Stimulated activated CD4-positive, alpha-beta T cell treated with anti-CD3 and anti-CD28 coated beads, Interleukin-2, amount 100 ng/mL, for 48 hours (primary cell): ENCODE measurements at regions not wholly inside any gene's neighbourhood (a gene's known extent, or its start where the extent isn't known, plus 50 kb on each side); places are given as distances from the start of the nearest gene placed in this dataset.

Experiments
- DNase-seq, 2 donors: peaks; one replicate each; pipeline ENCODE4 v3.0.0-alpha.2; 2020

DNA sequence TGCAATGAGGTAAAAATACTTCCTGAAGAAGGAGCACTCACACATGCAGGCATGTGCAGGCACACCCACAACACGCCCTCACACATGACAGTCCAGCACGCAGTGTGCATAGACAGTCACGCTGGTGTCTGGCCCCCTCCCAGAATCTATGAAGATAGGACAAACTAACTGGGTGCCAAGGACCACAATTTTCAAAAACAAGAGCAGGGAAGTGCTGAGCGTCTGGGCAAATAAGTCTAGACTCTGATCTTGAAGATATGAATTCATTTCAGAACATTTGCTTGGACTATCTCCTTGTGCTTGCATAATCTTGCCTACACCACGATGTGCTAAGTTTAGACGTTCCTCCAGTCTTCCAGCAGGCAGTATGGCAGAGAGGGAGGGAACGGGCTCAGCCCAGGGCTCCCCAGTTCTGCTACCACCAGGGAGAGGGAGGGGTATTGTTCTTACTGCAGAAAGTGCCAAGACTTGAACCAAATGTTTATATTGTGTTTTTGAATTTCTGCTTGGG is 276.5 kb upstream of the KLF6 start:
- no peak for DNase-seq

DNA sequence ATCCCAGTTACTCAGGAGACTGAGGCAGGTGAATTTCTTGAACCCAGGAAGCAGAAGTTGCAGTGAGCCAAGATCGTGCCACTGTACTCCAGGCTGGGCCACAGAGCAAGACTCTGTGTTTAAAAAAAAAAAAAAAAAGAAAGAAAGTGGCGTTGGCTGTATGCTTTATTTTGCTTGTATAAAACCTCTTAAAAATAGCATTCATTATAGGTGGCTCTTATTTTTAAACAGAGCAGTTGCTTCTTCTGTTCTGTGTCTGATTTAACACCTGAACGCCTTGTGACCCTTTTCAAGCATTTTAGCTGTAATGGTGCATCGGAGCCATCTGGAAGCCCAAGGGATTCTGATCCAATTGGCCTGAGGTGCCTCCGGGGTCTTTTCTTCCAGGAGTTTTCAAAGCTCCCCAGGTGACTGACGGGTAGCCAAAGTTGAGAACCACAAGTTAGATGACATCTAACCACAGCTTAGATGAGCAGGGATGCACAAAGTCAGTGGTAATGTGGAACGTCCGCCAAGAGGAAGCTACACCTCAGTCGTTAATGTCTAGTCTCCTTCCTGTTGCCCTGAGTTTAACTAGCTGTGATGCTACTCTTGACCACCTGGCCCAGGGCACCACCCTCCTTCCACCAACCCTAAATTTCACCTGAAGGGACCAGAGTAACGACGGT is 274.6 kb upstream of the KLF6 start:
- DNase-seq, result no peak

DNA sequence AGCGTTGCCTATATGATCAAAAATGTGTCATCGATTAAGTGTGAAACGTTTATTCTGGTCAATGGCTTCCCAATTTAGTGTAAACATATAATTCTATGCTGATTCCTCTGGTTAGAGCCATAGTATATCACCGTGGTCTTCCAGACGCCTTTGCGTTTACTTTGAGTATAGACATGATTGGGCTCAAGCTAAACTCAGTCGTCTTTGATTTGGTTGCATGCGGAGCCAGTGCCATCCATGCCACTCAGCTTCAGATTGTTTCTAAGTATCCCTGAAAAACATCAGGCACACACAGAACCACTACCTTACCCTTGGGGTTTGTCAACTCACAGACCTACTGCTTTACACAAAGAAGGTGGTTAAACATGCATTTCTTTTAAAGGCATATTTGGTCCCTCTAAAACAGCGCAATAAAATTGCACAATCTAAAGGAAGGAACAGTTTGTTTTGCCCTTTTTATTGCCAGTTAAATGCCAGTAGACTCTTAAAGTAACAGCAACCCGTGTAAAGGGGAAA is 273.6 kb upstream of the KLF6 start:
- no peak for DNase-seq

DNA sequence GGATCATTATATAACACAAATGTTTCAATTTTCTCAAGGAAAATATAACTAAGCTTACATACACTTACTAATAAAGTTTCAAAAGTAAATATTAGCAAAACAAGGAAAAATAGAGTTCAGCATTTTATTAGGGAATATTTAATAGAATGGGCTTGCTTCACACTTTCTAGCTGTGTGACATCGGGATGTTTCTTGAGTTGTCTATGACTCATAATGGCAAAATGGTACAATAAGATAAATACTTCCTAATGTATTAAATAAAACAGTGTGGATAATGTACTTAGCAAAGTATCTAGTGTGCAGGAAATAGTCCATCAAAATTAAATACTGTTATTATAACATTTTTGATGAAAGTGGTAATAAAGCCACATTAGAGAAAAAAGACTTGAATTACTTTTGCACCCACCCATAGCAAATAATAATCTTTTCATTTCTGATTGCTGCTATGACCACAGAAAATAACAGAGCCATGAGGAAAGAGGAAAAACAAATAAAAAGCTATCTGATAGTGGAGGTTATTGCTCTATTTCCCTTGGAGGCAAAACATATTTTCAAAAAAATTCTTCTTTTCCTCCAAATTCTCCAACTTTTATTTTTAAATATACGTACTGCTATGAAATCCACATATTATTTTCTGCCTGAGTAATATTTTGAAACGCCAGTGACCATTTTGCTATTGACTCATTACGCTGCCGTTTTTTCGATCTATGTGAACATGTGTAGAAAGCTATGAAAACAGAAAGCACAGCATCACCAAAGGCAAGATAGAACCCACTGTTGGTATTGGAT is 272.9 kb upstream of the KLF6 start:
- DNase-seq, result no peak

DNA sequence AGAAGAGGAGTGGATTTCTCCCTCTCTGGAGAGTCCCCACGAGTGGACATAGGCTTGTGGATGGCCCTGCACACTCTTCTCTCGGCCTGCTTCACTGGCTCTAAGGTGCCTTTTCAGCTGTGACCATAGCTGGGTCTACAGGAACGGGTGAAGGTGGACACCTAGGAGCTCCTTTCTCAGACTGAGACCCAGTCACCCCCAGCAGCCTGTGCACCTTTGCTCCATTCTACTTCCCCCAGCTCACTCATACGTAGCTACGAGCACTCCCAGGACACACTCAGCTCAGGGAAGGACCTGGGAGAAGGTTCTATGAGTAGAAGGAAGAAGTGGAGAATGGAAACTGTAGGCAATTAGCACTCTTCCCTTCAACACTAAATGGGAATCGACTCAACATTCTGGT is 272.0 kb upstream of the KLF6 start:
- DNase-seq, result no peak

DNA sequence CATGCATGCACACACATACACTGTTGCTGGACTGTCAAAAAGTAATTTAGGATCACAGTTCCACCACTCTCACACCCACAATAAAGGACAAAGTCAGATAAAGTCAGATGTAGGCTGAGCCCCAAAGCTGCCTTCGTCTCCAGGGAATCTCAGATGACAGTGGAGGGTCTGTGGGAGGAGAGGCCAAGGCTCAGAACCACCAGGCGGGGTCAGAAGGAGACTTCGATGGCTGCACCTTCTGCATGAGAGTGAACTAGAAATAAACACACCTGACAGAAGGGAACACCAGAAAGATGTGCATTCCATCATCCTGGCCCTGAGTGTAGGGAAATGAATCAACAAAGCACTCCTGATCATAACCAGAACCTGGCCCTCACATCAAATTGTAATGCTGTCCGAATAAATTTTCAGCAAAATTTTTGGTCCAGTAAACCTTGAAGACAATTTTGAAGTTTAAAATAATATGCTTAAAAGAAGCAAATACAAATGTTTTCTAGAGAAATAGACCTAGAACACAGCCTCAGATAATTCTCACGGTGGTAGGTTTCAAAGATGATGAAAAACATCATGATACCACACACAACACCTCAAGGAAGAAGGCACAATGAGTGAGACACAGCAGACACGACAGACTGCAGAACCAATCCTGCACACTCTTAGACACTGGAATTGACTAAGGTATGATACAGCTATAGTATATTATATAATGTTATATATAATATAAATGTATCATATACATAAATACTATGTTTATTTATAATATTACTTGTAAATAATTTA is 269.8 kb upstream of the KLF6 start:
- DNase-seq, result no peak

DNA sequence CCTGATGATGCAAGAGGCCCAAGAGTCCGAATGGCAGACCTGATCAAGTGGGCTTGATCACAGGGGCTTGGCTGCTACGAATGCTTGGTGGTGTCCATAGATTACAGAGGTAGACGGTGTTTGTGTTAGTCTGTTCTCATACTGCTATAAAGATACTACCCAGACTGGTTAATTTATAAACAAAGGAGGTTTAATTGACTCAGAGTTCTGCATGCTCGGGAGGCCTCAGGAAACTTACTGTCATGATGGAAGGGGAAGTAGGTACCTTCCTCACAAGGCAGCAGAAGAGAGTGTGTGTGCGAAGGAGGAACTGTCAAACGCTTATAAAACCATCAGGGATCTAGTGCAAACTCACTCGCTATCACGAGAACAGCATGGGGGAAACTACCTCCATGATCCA is 268.9 kb upstream of the KLF6 start:
- no peak for DNase-seq

DNA sequence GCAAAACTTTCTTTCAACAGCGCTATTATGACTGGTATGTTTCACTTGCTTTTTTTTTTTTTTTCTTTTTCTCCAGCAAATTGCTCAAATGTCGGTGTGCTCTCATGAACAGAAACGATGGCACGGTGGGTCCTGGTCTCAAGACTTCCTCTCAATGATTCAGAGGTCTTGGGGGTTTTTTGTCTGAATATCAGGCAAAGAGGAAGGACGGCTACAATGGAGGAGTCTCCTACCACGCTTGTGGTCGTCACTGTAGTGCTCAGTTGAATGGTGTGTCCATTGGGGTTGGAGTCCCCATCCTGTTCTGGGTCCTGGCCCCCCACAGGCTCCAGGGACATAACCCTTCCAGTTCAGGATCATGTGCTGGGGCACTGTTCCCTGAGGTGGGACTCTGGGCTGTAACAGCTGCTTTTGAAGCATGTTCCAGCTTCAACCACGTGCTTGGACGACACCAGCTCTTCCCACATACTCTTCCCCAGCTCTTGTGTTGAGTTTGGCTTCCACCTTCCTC is 266.7 kb upstream of the KLF6 start:
- no peak for DNase-seq

DNA sequence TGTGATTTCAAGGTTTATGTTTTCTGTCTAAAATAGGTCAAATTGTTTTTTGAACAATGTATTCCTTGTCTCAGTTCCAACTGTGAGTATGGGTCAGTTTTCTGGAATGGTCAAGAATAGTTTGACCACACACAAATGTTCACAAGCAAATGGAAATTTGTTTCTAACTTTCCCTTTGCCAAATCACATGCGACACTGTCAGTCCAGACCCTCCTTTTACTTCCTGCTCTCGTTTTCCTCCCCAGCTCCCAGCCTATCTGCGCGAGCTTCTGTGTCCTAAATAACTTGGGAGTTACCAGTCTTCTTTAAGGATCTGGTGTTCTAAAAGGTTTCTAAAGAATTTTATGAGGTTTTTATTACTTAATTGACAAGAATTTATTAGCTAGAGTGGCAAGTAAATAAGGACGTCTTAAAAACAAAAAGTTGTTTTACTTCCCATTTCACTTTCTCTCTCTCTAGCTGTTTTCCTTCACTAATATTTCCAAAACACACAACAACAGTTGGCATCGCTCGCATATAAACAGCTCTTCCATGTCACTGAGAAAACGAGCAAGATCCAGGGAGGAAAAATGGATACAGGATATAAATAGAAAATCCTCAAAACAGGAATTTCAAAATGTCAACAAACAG is 266.1 kb upstream of the KLF6 start:
- DNase-seq, result no peak

DNA sequence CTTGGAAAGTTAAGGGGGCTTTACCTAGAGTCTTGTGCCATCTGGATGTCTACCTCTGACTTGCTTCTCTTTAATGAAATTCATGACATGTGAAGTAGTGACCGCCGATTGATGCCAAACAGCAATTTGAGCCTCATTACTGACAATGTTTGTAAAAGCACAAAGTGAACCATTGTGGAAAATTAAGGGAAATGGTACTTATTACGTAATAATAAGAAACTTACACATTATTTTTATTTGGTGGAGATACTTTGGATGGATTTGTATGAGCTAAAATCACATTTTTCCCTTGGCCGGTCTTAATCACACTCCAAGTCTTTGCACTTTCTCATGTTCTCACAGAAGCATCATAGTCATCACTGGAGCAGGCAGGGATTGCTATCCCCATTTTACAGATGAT is 265.1 kb upstream of the KLF6 start:
- no peak for DNase-seq

DNA sequence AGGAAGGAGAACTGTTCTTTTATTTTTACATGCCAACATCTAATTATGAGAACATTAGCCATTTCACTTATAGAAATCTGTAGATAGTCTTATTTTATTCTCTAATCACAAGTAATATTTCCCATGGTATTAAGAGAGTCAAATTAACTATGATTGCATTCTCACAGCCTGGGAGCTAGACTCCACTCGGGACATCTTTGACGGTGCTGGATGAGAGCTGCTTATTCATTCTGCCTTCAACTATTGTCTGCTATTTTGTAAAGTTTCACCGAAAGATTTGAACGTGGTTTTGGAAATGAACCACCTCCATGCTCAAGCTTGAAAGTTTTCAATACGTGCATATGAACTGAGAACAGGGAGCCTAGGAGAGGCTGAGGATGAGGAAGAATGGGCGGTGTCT is 264.3 kb upstream of the KLF6 start:
- no peak for DNase-seq

DNA sequence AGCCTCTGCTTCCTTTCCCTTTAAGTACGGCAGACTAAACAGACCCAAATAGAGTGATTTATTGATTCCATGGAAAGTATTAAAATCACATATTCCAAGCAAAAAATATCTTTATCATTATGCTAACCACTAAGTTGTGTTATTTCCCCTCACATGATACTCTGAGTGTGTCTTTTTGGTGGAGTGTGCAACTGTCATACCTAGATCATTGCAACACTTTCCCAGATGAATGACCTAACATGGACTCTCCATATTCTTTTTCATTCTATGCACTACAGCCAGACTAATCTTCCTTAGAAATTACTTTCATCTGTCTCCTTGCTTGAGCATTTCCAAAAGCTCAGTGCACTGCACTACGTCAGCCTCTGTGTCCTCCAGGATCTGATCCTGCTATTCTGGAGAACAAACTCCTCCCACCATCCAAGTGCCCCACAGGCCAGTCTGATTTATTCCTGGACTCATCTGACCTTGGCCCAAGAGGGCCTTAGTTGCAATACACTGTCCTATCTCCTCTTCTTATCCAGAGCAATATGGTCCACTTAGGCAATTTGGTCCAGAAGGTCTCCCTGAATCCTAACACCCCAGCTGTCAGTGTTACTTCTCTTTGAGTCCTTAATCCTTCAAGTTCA is 263.3 kb upstream of the KLF6 start:
- no peak for DNase-seq

DNA sequence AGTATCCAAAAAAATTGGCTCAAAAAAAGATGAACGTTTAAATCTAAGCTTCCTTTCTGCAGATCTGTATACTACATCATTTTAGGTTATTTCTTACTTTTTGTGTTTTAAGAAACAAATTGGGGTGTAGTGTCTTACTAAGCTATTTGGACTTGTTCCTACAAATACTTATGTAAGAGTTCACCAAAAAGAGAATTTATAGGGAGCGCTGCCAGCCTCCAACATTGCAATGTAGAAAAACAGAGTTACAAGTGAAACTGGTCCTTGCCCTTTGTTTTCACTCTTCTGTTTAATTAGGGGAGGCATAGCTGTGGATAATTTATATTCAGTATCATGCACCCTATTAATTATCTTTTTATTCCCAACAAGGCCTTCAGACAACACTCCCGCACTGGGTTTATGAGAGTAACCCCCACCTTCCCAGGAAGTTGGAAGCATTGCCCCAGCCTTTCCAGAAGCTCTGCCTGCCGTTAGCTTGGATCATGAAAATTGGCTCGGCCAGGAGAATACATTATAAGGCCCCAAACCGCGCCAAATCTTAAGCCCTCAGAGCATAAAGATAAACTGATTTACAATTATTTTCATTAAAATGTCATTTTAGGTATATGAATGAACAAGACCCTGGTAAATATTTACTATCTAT is 261.8 kb upstream of the KLF6 start:
- DNase-seq, result no peak

DNA sequence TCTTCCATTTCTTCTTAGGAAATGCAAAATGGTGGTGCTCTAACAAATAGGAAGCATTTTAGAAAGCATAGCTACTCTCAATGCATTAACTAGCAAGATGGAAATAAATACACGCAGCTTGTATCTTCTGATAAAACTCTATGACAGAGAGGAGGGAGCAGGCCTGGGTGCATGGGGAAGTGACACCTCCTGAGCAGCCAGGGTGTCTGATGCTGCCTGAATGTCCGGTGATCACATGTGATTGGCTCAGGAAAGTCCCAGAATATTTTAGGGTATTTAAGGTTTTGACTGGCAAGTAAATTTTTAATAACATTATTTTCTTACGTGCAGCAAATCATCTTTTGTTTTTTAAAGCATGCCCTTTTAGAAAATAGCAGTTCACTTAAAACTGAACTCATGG is 261.0 kb upstream of the KLF6 start:
- DNase-seq, result no peak

DNA sequence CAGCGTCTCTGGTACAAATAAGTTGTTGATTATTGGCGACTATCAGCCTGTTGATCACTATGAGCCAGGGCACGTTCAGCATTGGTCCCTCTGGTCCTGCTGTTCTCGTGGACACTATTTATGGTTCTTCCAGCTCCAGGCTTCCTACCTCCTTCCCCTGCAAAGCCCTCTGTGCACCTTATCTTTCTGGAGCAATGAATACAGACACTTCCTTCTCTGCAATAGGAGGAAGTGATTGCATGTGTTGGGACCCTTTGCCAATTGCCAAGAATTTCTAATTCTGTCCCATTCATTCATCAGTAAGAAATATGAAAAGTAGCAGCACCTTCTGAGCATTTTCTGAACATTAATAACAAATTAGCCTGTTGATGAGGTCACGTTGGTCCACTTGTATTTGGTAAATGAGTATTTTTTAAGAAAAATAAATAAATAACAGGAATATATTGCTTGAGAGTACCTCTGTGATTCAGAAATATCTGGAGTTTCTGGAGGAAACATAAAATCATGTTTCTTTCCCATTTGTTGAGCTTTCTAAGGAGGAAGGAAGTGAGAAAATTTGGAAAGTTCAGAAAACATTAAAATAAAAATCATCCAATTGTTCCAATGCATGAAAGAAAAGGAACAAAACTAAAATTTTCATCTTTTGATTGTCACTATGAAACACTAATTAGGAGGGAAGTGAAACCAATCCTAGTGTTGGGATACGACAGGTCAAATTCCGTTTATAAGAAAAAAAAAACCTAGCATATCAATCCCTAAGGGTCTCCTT is 259.1 kb upstream of the KLF6 start:
- no peak for DNase-seq

DNA sequence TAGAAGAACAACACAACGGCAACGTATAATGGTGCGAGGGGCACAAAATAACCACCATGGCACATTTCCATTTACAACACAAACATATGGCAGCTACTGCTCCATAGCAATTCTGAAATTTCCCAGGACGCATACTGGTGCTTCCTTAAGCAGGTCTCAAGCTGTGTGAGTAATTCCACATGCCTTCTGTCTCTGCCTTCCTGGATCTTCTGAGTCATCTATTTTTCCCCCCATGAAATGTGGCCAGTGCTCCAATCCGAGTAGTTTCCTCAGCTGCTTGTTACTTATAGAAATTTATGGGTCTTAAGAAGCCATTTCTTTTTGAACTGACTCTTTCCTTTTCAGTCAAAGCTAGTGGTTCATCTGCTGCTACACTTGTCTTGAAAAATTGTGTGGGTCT is 256.6 kb upstream of the KLF6 start:
- no peak for DNase-seq

DNA sequence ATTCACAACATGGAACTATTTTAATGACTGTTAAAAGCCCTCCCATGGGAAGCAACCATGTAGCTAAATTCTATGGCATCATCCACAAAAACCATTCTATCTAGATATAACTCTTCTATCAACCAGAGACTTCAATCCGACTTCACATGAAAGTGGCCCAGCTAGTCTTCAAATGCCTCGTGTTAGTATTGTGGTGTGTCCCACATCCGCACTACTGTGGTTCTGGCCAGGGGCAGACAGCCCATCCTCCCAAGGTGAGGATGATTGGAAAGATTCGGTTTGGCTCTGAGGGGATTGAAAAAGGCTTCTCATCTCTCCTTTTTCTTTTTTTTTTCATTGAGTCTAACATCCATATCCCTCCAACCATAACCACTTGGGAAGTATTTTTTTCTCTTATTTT is 253.0 kb upstream of the KLF6 start:
- DNase-seq, result no peak

DNA sequence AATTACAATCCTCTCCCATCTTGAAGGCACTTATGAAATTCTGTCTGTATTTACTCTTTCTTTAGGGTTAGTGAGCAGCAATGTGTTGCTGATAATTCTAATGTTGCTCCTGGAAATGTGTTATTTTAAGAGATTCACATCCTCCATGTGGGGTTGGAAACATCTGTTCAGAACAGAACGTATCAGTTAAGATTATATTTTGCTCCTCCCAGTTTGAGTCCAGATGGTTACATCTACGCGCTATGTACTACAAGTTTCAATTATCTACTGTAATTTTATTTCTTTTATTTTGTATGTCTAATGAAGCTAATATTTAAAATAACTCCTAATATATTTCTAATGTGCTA is 250.6 kb upstream of the KLF6 start:
- no peak for DNase-seq

DNA sequence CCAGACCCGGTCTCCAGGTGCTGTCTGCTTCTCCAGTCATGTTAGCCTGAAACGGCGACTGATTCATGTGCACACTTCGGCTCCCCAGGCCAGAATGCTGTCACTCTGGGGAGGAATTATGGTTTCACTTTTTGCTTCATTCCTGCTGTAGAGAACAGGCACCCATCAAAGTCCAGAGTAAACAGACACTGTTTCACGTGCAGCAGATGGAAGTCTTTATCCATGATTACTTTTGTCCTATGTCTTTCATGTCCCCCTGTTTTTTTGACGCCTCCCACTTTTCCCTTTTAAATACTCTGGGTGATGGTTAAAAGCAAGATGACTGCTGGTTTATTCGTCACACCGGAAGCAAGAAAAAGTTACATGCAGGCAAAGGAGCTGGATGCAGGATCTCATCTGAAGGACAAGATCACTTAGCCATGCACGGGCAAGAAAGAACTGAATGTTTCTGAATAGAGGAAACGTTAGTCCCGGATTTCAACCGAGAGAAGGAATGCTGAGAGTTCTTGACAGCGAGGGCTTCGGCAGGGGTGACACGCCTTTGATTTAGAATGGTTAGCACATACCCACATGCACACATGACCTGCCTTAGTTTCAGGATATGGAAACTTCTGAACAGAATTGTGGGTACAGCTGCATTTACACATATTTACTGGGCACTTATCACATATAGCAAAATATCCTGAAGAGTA is 250.0 kb upstream of the KLF6 start:
- no peak for DNase-seq

DNA sequence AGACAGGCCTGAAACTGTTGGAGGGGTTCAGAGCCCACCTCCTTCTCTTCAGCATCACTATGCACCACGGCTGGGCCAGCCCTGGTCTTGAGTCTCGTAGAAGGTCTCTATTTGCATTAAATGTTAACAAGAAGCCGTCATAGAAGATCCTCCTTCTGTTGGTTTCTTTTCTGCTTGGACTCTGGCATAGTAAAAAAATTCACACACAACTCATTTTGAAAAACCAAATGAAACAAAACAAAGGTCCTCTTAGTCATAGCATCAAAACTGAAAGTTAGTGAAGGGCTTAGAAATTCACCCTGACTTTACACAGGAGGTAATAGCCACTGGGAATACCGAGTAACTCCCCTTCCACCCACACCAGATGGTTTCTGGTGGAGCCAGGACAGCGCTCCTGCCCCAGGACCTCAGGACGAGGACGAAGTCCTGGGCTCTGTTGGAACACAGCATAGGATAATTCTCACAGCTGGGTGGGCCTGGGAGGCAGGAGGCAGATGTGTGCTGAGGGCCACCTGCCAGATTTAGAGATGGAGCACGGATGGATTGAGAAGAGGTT is 248.4 kb upstream of the KLF6 start:
- no peak for DNase-seq
